GM20000 (cell line): ENCODE measurements at regions not wholly inside any gene's neighbourhood (a gene's known extent, or its start where the extent isn't known, plus 50 kb on each side); places are given as distances from the start of the nearest gene placed in this dataset.

Experiments
- DNase-seq: peaks from one replicate; pipeline ENCODE4 v3.0.0; 2012; ENCODE audit warnings: low spot score
- TF ChIP-seq, protein P1 (sequence below): IDR thresholded peaks from 2 replicates; pipeline ENCODE4 v1.5.1; 2012; ENCODE audit warnings: mild to moderate bottlenecking, control low read depth; ENCODE audit errors: extremely low read depth, missing control alignments

DNA sequence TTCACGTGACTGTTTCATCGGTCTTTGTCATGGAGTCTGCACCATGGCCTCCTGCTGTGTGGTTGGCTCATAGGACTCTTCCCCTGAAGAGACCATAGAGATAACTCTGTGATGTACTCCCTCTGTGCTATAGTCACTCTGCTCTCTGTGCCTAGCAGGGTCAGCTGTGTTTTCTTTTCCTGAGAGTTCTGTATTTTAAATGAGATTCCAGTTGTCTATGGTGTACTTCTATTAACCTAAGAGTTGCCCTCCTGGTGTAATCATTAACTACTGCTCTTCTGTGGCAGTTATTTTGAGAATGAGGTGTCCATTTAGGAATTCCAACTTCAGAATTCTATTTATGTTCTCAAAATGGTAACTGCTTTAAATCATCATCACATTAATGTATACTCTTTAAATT lies 114.5 kb upstream of the ARPP21 start:
- no peak for DNase-seq
- TF ChIP-seq, protein P1, sequence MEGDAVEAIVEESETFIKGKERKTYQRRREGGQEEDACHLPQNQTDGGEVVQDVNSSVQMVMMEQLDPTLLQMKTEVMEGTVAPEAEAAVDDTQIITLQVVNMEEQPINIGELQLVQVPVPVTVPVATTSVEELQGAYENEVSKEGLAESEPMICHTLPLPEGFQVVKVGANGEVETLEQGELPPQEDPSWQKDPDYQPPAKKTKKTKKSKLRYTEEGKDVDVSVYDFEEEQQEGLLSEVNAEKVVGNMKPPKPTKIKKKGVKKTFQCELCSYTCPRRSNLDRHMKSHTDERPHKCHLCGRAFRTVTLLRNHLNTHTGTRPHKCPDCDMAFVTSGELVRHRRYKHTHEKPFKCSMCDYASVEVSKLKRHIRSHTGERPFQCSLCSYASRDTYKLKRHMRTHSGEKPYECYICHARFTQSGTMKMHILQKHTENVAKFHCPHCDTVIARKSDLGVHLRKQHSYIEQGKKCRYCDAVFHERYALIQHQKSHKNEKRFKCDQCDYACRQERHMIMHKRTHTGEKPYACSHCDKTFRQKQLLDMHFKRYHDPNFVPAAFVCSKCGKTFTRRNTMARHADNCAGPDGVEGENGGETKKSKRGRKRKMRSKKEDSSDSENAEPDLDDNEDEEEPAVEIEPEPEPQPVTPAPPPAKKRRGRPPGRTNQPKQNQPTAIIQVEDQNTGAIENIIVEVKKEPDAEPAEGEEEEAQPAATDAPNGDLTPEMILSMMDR = no peak

DNA sequence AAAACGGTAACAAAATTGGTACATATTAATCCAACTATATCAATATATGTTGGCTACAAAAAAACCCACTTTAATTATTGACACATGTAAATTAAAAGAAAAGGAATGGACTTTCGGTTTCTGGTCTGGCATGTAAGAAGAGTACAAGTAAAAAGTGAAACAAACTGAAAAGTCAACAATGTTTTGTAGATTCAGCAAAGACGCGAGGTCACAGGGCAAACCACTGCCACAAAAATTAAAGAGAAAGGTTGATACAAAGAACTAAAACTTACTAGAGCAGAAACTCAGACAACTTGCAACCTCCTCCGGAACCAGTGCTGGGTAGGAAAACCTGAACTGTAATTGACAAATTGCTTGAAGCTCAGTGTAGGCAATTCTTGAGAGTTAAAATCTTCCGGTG lies 110.6 kb upstream of the ARPP21 start:
- TF ChIP-seq, protein P1 = no peak
- no peak for DNase-seq

DNA sequence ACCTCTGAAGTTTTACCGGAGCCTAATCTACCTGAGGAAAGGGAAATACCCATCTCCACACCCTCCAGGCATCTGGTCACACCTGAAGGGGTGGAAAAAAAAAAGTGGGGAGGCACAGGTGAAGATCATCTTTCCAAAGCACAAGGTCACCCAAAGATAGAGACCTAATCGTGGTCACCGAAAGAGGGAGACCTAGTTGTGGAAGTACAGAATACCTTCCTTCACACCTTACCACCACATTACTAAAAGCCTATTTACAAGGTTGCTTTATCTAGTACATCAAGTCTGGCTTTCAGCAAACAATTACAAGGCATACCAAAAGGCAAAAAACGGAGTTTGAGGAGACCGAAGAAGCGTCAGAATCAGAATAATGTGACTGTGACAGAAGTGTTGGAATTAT lies 110.0 kb upstream of the ARPP21 start:
- TF ChIP-seq, protein P1 = no peak
- DNase-seq = no peak

DNA sequence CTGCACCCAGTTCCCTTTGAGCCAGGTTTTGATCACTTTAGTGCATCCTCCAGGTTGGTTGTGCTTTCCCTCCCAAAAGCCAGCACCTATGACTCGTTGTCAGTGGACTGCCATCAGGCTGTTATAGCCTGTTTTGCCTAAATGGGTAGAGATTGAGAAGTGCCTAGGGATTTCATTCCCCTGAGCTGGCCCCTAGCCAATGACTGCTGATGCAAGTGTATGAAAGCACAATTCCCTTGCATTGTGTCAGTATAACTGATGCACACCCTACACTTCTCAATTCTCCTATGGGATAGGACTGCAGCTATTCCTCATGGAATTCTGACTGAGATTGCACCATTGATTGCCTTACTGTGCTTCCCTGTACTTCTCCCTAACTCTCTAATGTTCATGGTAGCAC lies 102.1 kb upstream of the ARPP21 start:
- TF ChIP-seq, protein P1 = no peak
- DNase-seq = no peak

DNA sequence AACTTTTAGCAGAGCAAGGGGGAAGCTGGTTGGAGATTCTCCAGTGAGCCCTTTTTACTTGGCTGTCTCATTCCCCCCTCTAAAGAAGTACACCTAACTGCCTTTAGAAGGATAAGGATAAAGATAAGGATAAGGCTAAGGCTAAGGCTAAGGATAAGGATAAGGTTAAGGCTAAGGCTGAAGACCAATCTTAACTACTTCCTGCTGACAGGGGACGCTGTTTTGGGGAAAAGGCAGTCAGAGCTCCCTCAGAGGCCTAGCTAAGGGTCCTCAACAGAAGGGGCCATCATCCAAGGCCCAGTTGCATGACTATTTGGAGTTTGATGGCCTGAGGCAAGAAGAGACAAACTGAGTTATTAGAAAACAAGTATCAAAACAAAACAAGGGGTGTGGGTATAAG lies 94.3 kb upstream of the ARPP21 start:
- TF ChIP-seq, protein P1 = no peak
- no peak for DNase-seq

DNA sequence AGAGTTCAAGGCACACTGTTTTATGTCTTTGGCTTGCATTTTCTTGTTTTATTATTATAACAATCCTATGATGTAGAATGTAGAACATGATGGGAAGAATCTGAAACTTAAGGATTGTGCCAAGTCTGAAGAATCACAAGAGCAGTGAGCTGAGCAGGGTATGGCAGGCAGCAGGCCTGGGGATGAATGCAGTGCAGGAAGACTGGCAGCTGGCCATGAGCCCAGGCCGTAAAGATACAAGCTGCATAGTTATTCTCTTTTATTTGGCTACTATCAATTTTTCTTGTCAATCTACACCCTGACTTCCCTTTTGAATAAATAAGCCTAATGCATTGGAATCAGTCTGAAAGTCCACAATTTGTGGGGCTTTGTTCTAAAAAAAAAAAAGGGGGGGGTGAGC lies 89.6 kb upstream of the ARPP21 start:
- TF ChIP-seq, protein P1 = no peak
- no peak for DNase-seq

DNA sequence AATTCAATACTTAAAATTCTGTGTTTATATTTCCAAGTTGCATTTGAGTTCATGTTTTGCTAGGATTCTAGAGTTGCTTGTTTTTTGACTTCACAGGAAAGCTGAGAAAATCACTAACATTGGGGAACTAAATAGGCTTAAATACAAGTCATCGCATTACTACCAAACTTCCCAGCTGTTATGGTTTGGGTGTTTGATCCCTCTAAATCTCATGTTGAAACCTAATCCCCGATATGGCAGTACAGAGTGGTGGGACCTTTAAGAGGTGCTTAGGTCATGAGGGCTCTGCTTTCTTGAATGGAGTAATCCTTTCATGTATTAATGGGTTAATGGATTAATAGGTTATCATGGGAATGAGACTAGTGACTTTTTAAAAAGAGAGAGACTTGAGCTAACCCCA lies 77.2 kb upstream of the ARPP21 start:
- TF ChIP-seq, protein P1 = no peak
- DNase-seq = no peak
